ENCODE measurements at regions not wholly inside any gene's neighbourhood (a gene's known extent, or its start where the extent isn't known, plus 50 kb on each side); places are given as distances from the start of the nearest gene placed in this dataset.

GRCh38 chr6:9197726-9198125, 762.4 kb upstream of the SLC35B3 start:
- Histone ChIP-seq H3K36me3 (ENCODE audit: insufficient read depth, low read depth, low read length) (no peaks in the 10 kb centered on the region), H3K9me3 (ENCODE audit: insufficient read depth, low read depth, low read length) (no peaks in the 10 kb centered on the region), H3K9ac (ENCODE audit: low read depth, low read length) (no peak overlapping the region), H3K4me1 (ENCODE audit: insufficient read depth, low read length) (no peaks in the 10 kb centered on the region; the same call in 1 of the 2 replicates), H3K27ac (ENCODE audit: low read length) (no peak overlapping the region), H3K4me3 (ENCODE audit: low read length) (no peak overlapping the region), H3K27me3 (ENCODE audit: insufficient read depth, low read length) (no peaks in the 10 kb centered on the region)

- no peaks in the 10 kb centered on the region for H3K9me3 ChIP-seq (ENCODE audit: insufficient read depth, low read depth, low read length)
These were observed 760.0 kb upstream of the SLC35B3 start for GRCh38 chr6:9195322-9195721.

GRCh38 chr6:9192405-9192909, 757.1 kb upstream of the SLC35B3 start:
- no peaks in the 10 kb centered on the region for H3K36me3 ChIP-seq (ENCODE audit: insufficient read depth, low read depth, low read length)
- no peaks in the 10 kb centered on the region for H3K27me3 ChIP-seq (ENCODE audit: insufficient read depth, low read length)
- no peak overlapping the region for H3K9ac ChIP-seq (ENCODE audit: low read depth, low read length)
- no peak overlapping the region for H3K27ac ChIP-seq (ENCODE audit: low read length)
- H3K4me3 ChIP-seq (ENCODE audit: low read length): no peak overlapping the region
- H3K9me3 ChIP-seq (ENCODE audit: insufficient read depth, low read depth, low read length): no peaks in the 10 kb centered on the region
- no peaks in the 10 kb centered on the region for H3K4me1 ChIP-seq (ENCODE audit: insufficient read depth, low read length)

More at GRCh38 chr6:9195322-9195721, 760.0 kb upstream of the SLC35B3 start:
- no peaks in the 10 kb centered on the region for H3K36me3 ChIP-seq (ENCODE audit: insufficient read depth, low read depth, low read length)
- no peak overlapping the region for H3K9ac ChIP-seq (ENCODE audit: low read depth, low read length)
- no peak overlapping the region for H3K27ac ChIP-seq (ENCODE audit: low read length)
- H3K4me3 ChIP-seq (ENCODE audit: low read length): no peak overlapping the region
- H3K4me1 ChIP-seq (ENCODE audit: insufficient read depth, low read length): no peaks in the 10 kb centered on the region; the same call in 1 of the 2 replicates
- H3K27me3 ChIP-seq (ENCODE audit: insufficient read depth, low read length): no peaks in the 10 kb centered on the region

- H3K27ac ChIP-seq (ENCODE audit: low read length): no peak overlapping the region
- H3K27me3 ChIP-seq (ENCODE audit: insufficient read depth, low read length): no peaks in the 10 kb centered on the region
- no peaks in the 10 kb centered on the region for H3K4me1 ChIP-seq (ENCODE audit: insufficient read depth, low read length)
- no peaks in the 10 kb centered on the region for H3K36me3 ChIP-seq (ENCODE audit: insufficient read depth, low read depth, low read length)
- H3K9ac ChIP-seq (ENCODE audit: low read depth, low read length): no peak overlapping the region
- no peaks in the 10 kb centered on the region for H3K9me3 ChIP-seq (ENCODE audit: insufficient read depth, low read depth, low read length)
- no peak overlapping the region for H3K4me3 ChIP-seq (ENCODE audit: low read length)
These were observed 750.8 kb upstream of the SLC35B3 start for GRCh38 chr6:9186148-9186547.

GRCh38 chr6:9178071-9178470, 742.7 kb upstream of the SLC35B3 start:
- Histone ChIP-seq H3K9ac (ENCODE audit: low read depth, low read length) (no peak overlapping the region), H3K4me3 (ENCODE audit: low read length) (no peak overlapping the region)

GRCh38 chr6:9173229-9173628, 737.9 kb upstream of the SLC35B3 start:
- H3K9me3 ChIP-seq (ENCODE audit: insufficient read depth, low read depth, low read length): peaks cover 8% of the 10 kb centered on the region; the same call in 1 of the 2 replicates
- no peaks in the 10 kb centered on the region for H3K4me1 ChIP-seq (ENCODE audit: insufficient read depth, low read length)
- no peaks in the 10 kb centered on the region for H3K27me3 ChIP-seq (ENCODE audit: insufficient read depth, low read length)
- H3K36me3 ChIP-seq (ENCODE audit: insufficient read depth, low read depth, low read length): no peaks in the 10 kb centered on the region
- H3K9ac ChIP-seq (ENCODE audit: low read depth, low read length): no peak overlapping the region
- no peak overlapping the region for H3K27ac ChIP-seq (ENCODE audit: low read length)
- no peak overlapping the region for H3K4me3 ChIP-seq (ENCODE audit: low read length)

More at GRCh38 chr6:9178071-9178470, 742.7 kb upstream of the SLC35B3 start:
- Histone ChIP-seq H3K4me1 (ENCODE audit: insufficient read depth, low read length) (no peaks in the 10 kb centered on the region), H3K27ac (ENCODE audit: low read length) (no peak overlapping the region), H3K36me3 (ENCODE audit: insufficient read depth, low read depth, low read length) (no peaks in the 10 kb centered on the region), H3K9me3 (ENCODE audit: insufficient read depth, low read depth, low read length) (peaks cover 5% of the 10 kb centered on the region; the same call in 1 of the 2 replicates), H3K27me3 (ENCODE audit: insufficient read depth, low read length) (no peaks in the 10 kb centered on the region)

GRCh38 chr6:9172096-9172495, 736.8 kb upstream of the SLC35B3 start:
- H3K4me1 ChIP-seq (ENCODE audit: insufficient read depth, low read length): no peaks in the 10 kb centered on the region
- H3K9me3 ChIP-seq (ENCODE audit: insufficient read depth, low read depth, low read length): peaks cover 8% of the 10 kb centered on the region; the same call in 1 of the 2 replicates
- H3K4me3 ChIP-seq (ENCODE audit: low read length): no peak overlapping the region
- H3K9ac ChIP-seq (ENCODE audit: low read depth, low read length): no peak overlapping the region
- no peaks in the 10 kb centered on the region for H3K27me3 ChIP-seq (ENCODE audit: insufficient read depth, low read length)
- no peaks in the 10 kb centered on the region for H3K36me3 ChIP-seq (ENCODE audit: insufficient read depth, low read depth, low read length)
- no peak overlapping the region for H3K27ac ChIP-seq (ENCODE audit: low read length)

GRCh38 chr6:9168669-9169068, 733.3 kb upstream of the SLC35B3 start:
- H3K4me3 ChIP-seq (ENCODE audit: low read length): no peak overlapping the region
- H3K36me3 ChIP-seq (ENCODE audit: insufficient read depth, low read depth, low read length): no peaks in the 10 kb centered on the region
- H3K27ac ChIP-seq (ENCODE audit: low read length): no peak overlapping the region
- peaks cover 8% of the 10 kb centered on the region; the same call in 1 of the 2 replicates for H3K9me3 ChIP-seq (ENCODE audit: insufficient read depth, low read depth, low read length)
- H3K27me3 ChIP-seq (ENCODE audit: insufficient read depth, low read length): no peaks in the 10 kb centered on the region
- H3K9ac ChIP-seq (ENCODE audit: low read depth, low read length): no peak overlapping the region
- H3K4me1 ChIP-seq (ENCODE audit: insufficient read depth, low read length): no peaks in the 10 kb centered on the region

- H3K36me3 ChIP-seq (ENCODE audit: insufficient read depth, low read depth, low read length): no peaks in the 10 kb centered on the region
- no peaks in the 10 kb centered on the region for H3K27me3 ChIP-seq (ENCODE audit: insufficient read depth, low read length)
- H3K9ac ChIP-seq (ENCODE audit: low read depth, low read length): no peak overlapping the region
- H3K4me1 ChIP-seq (ENCODE audit: insufficient read depth, low read length): no peaks in the 10 kb centered on the region
- H3K9me3 ChIP-seq (ENCODE audit: insufficient read depth, low read depth, low read length): no peaks in the 10 kb centered on the region; the same call in 1 of the 2 replicates
- no peak overlapping the region for H3K27ac ChIP-seq (ENCODE audit: low read length)
- no peak overlapping the region for H3K4me3 ChIP-seq (ENCODE audit: low read length)
These were observed 726.4 kb upstream of the SLC35B3 start for GRCh38 chr6:9161731-9162130.

- Histone ChIP-seq H3K4me3 (ENCODE audit: low read length) (no peak overlapping the region), H3K36me3 (ENCODE audit: insufficient read depth, low read depth, low read length) (no peaks in the 10 kb centered on the region), H3K4me1 (ENCODE audit: insufficient read depth, low read length) (no peaks in the 10 kb centered on the region), H3K27ac (ENCODE audit: low read length) (no peak overlapping the region), H3K9ac (ENCODE audit: low read depth, low read length) (no peak overlapping the region), H3K27me3 (ENCODE audit: insufficient read depth, low read length) (no peaks in the 10 kb centered on the region), H3K9me3 (ENCODE audit: insufficient read depth, low read depth, low read length) (no peaks in the 10 kb centered on the region; the same call in 1 of the 2 replicates)
These were observed 723.7 kb upstream of the SLC35B3 start for GRCh38 chr6:9159051-9159450.

GRCh38 chr6:9155836-9156235, 720.5 kb upstream of the SLC35B3 start:
- Histone ChIP-seq H3K27ac (ENCODE audit: low read length) (no peak overlapping the region), H3K9me3 (ENCODE audit: insufficient read depth, low read depth, low read length) (no peaks in the 10 kb centered on the region), H3K4me1 (ENCODE audit: insufficient read depth, low read length) (no peaks in the 10 kb centered on the region), H3K4me3 (ENCODE audit: low read length) (no peak overlapping the region), H3K36me3 (ENCODE audit: insufficient read depth, low read depth, low read length) (no peaks in the 10 kb centered on the region), H3K27me3 (ENCODE audit: insufficient read depth, low read length) (no peaks in the 10 kb centered on the region), H3K9ac (ENCODE audit: low read depth, low read length) (no peak overlapping the region)

- H3K9me3 ChIP-seq (ENCODE audit: insufficient read depth, low read depth, low read length): no peaks in the 10 kb centered on the region
- H3K36me3 ChIP-seq (ENCODE audit: insufficient read depth, low read depth, low read length): no peaks in the 10 kb centered on the region
- no peak overlapping the region for H3K4me3 ChIP-seq (ENCODE audit: low read length)
- no peaks in the 10 kb centered on the region for H3K27me3 ChIP-seq (ENCODE audit: insufficient read depth, low read length)
- H3K9ac ChIP-seq (ENCODE audit: low read depth, low read length): no peak overlapping the region
- no peaks in the 10 kb centered on the region for H3K4me1 ChIP-seq (ENCODE audit: insufficient read depth, low read length)
- no peak overlapping the region for H3K27ac ChIP-seq (ENCODE audit: low read length)
These were observed 707.8 kb upstream of the SLC35B3 start for GRCh38 chr6:9143140-9143539.
